Anterior cingulate cortex (tissue), 58 donors: ENCODE measurements at regions not wholly inside any gene's neighbourhood (a gene's known extent, or its start where the extent isn't known, plus 50 kb on each side); places are given as distances from the start of the nearest gene placed in this dataset.
A peak's percentile ranks its signal among the peaks of the same experiment; 100 is the strongest.
"Not testable (repeated sequence)": the region's sequence is repeated elsewhere in the genome, so short reads cannot be mapped to it uniquely, and the experiment has no call there.

ENCODE experiments used
- DNase-seq, 58 donors: peaks; one replicate each; lab custom pipeline; 2025; lab: John Stamatoyannopoulos, UW

GRCh38 chr9:63813391-63814021 is 1471.5 kb downstream of the FOXD4L5 start:
- not testable (repeated sequence) for DNase-seq

DNA sequence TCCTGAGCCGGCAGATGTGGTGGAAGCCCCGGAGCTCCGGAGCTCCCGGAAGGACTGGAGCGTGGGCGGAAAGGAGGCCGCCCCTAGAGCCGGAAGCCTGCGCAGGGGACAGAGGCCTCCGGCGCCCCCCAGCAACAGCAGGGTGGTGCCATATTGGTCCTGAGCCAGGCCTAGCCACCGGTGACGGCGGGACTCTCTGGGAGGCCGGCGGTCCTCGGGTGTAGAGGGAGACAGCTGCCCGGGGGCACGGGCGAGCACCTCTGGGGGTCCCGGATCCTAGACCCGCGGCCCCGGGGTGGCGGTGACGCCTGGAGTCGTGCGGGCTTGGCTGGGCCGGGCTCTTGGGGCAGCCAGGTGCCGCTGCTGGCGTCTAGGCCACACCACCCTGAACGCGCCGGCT is 1472.2 kb downstream of the FOXD4L5 start:
- DNase-seq: not testable (repeated sequence)

- DNase-seq: not testable (repeated sequence)
Observed at GRCh38 chr9:63804205-63804604, 1480.8 kb downstream of the FOXD4L5 start.

- not testable (repeated sequence) for DNase-seq
Observed at GRCh38 chr9:63794081-63794685, 1490.8 kb downstream of the FOXD4L5 start.

DNA sequence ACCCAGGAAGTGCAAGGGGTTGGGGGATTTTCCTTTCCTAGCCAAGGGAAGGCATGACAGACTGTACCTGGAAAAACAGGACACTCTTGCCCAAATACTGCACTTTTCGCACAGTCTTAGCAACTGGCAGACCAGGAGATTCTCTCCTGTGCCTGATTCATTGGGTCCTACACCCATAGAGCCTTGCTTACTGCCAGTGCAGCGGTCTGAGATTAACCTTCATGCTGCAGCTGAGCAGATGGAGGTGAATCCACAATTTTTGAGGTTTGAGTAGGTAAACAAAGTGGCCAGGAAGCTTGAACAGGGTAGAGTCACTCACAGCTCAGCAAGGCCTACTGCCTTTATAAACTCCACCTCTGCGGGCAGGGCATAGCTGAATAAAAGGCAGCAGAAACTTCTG is 1497.6 kb downstream of the FOXD4L5 start:
- not testable (repeated sequence) for DNase-seq

- not testable (repeated sequence) for DNase-seq
Observed at GRCh38 chr9:63785059-63785458, 1500.0 kb downstream of the FOXD4L5 start.

DNA sequence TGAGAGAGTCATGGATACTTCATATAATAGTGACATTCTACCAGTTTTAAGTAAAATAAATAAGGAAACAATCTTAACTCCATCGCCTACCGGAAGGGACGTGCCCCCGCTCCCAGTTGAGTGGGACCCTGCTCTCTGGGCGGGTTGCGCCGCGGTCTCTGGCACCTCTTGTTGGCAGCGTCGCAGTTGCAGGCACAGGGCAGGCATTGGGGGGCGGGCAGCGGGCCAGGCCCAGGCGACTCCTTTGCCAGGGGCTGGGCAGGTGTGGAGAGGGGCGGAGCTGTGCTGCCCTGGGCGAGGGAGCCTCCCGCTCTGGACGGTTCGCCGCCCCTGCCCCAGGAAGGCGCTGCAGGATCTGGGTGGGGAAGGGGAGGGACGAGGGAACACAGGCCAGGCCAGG is 1500.6 kb downstream of the FOXD4L5 start:
- not testable (repeated sequence) for DNase-seq

DNA sequence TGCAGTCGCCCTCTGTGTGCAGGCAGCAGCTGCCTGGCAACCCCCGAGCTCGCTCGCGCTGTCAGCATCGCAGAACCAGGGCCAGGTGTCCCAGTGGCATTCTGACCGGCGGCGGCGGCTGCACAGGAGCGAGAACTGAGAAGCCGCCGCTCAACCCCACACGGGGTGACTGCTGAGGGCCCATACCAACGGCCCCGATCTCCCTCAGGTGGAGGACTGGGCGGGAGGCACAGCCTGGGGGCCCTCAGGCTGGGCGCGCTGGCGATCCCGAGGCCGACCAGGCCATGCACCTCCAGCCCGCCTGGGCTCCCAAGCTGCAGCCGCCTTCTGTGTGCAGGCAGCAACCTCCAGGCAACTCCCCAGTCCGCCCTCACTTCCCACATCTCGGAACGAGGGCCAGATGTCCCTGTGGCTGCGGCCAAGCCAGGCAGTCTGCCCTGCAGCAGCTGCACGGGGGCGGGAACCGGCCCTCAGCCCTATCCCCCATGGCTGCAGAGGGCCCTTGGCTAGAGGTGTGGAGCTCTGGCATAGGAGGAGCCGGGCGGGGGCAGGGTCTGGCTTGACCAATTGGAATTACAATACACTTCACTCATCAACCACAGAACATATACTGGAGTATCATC is 1503.1 kb downstream of the FOXD4L5 start:
- DNase-seq: not testable (repeated sequence)

GRCh38 chr9:63781390-63781789 is 1503.6 kb downstream of the FOXD4L5 start:
- not testable (repeated sequence) for DNase-seq

- DNase-seq: not testable (repeated sequence)
Observed at GRCh38 chr9:63776220-63776619, 1508.8 kb downstream of the FOXD4L5 start.

GRCh38 chr9:63775092-63775426 is 1510.0 kb downstream of the FOXD4L5 start:
- not testable (repeated sequence) for DNase-seq

DNA sequence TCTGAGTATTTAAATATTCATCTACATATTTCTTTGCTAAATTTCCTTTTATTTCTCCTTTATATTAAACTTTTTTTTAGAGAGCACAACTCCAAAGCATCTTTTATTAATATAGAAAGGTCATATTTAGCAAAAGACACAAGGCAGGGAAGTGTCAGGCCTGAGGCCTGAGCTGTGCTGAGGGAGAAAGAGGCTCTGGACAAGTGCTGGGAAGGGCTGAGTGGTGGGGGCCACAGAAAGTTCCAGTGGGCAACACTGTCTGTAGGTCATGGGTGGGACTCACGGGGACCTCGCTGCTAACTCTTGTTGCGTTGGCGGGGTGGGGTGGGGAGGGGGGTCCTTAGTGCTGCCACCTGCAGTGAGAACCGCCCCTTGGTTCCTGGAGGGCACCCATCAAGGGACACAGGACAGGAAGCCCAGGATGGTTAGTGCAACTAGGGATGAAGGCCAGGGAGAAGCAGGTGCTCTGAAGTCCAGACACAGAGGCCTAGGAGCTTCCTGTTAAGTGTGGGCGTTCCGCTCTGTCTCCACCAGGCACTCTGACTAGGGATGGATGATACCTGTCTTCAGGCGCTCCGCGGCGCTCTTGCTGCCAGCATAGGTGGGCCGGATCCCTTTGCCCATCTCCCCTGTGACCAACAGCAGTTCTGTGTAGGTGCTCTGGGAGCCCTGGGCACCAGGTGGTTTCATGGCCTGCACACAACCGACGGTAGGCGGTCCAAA is 1510.5 kb downstream of the FOXD4L5 start:
- DNase-seq: not testable (repeated sequence)

GRCh38 chr9:63762230-63762629 is 1522.8 kb downstream of the FOXD4L5 start:
- not testable (repeated sequence) for DNase-seq

DNA sequence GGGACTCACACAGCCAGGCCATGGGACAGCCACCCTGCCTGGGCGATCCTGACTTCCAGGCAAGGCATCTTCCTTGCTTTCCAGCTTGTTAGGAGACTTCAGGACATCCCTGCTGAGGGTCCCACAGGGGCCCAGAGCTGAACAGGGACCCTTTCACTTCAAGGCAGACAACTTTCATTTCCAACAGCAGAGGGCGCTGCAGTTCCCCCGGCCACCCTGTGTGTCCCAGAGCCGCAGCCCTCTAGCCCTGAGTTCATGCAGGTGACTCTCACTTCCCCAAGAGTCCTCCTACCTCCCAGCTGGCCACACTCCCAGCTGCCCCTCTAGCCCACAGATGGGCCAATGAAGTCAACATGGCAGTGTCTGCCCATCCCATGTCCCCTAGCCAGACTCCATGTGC is 1556.0 kb downstream of the FOXD4L5 start:
- not testable (repeated sequence) for DNase-seq

- DNase-seq: no peak
Observed at GRCh38 chr9:63728287-63728686, 1556.7 kb downstream of the FOXD4L5 start.

DNA sequence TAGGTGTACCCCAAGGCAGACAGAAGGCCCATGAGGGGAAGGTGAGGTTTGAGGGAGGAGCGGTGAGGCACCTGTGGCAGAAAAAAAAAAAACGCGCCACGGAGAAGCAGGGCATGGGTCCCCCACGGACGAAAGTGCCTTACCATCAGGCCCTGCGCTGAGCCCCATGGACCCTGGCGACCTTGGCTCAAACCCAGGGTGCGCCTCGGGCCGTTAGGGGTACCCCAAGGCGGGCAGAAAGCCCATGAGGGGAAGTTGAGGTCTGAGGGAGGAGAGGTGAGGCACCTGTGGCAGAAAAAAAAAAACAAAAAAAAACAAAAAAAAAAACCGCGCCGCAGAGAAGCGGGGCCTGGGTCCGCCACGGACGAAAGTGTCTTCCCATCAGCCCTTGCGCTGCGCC is 1576.7 kb downstream of the FOXD4L5 start:
- not testable (repeated sequence) for DNase-seq

GRCh38 chr9:63704456-63704855 is 1580.6 kb downstream of the FOXD4L5 start:
- DNase-seq: not testable (repeated sequence)

- DNase-seq: peak in 1 of 58 donors; percentile 6
Observed at GRCh38 chr9:63703670-63704069, 1581.3 kb downstream of the FOXD4L5 start.

DNA sequence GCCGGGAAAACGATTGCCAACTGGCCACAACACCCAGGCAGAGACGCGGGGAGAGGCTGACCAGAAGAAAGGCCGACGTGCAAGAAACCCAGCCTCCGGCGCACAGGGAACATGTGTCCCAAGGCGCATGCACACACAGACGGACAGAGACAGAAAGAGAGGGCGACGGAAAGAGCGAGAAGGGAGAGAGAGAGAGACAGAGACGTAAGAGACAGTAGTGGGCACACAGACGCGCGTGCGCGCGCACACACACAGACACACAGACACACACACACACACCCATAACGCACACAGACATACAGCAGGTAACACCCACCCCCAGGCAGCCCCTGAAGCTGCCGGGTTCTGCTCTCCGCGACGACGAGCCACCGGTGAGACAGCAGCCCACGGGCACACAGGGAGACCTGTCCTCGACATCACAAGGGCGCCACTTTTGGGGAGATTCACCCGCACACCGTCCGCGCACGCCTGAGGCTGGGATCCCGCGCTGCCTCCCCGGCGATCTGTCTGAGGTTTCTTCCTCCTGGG is 1581.8 kb downstream of the FOXD4L5 start:
- DNase-seq: not testable (repeated sequence)
